Body of pancreas (tissue), 4 donors: ENCODE measurements at regions not wholly inside any gene's neighbourhood (a gene's known extent, or its start where the extent isn't known, plus 50 kb on each side); places are given as distances from the start of the nearest gene placed in this dataset.

Experiments used
- ATAC-seq: fragments of 150-250 bp; one replicate; pipeline ENCODE4 v1.9.1; 2016
- DNase-seq, 4 donors: peaks; one replicate each; pipeline ENCODE4 v3.0.0-alpha.2; 2019
- H3K27ac ChIP-seq, 4 donors: fragments of 200-600 bp; sonication (generic); 1 replicate in 3 of 4; 2 replicates in 1 of 4; pipeline versions ENCODE4 v1.5.1 to v1.6.1; 2016 to 2019; ENCODE audit warnings: mild to moderate bottlenecking in 1 of 4, mixed read lengths in 1 of 4, moderate library complexity in 1 of 4
- H3K27me3 ChIP-seq, 2 donors: fragments of 200-600 bp; sonication (generic); one replicate each; pipeline ENCODE4 v1.6.0; 2016; ENCODE audit warnings: mild to moderate bottlenecking in 1 of 2
- H3K36me3 ChIP-seq, 2 donors: fragments of 200-600 bp; sonication (generic); replicated peaks in 1 of 2; 2 replicates each; pipeline ENCODE4 v1.5.1; 2016; ENCODE audit warnings: low read depth in 2 of 2; ENCODE audit not compliant: insufficient read depth in 1 of 2
- H3K4me1 ChIP-seq: fragments of 200-600 bp; sonication (generic); one replicate; pipeline ENCODE4 v1.6.0; 2016
- H3K4me3 ChIP-seq, 2 donors: fragments of 200-600 bp; sonication (generic); 1 replicate in 1 of 2; 2 replicates in 1 of 2; pipeline ENCODE4 v1.5.1; 2016 to 2019
- H3K9me3 ChIP-seq, 3 donors: fragments of 200-600 bp; sonication (generic); 1 replicate in 2 of 3; 2 replicates in 1 of 3; pipeline ENCODE4 v1.5.1; 2016
- CTCF ChIP-seq, 7 experiments: fragments of 450-650 bp in 4 of 7; fragments of 200-600 bp in 3 of 7; sonication (generic) in 3 of 7; IDR thresholded peaks; one replicate each; pipeline ENCODE4 v1.5.1; 2016 to 2019; ENCODE audit warnings: antibody characterized with exemption in 7 of 7
- POLR2A ChIP-seq, 3 donors: fragments of 450-650 bp; IDR thresholded peaks; one replicate each; pipeline ENCODE4 v1.6.1; 2016; ENCODE audit warnings: antibody characterized with exemption in 3 of 3, mild to moderate bottlenecking in 2 of 3
- WGBS, 2 donors: methylation state at CpG; one replicate each; pipeline ENCODE4 v1.1.5; 2017; 5-methylcytosine and 5-hydroxymethylcytosine counted together
- intact Hi-C: fragments of 100-400 bp; cut with DNase I; formaldehyde crosslinking; loops from one replicate; pipeline ENCODE4 v1.15.1; 2023

DNA sequence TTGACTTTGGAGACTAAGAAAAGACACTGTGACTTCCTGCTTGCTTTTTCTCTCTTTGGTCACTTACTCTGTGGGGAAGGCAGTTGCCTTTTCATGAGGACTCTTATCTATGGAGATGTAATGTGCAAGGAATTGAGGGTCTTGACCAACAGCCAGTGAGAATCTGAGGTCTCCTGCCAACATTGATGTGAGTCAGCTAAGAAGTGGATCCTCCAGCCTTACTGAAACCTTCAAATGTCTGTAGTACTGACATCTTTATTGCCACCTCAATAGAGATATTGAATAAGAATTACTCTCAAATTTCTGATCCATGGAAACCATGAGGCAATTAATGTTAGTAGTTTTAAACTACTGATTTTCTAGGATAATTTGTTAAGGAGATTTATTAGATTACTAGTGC, 598.4 kb downstream of the ADGRL2 start:
- H3K4me1 ChIP-seq: no peaks in the 10 kb centered on the region
- H3K36me3 ChIP-seq: no peaks in the 10 kb centered on the region
- no peaks in the 10 kb centered on the region for H3K9me3 ChIP-seq
- intact Hi-C loops: no loop called here
- DNase-seq (no peak), ATAC-seq (no peak)
- TF ChIP-seq POLR2A (IDR thresholded peaks at IDR 0.05): no peak
- TF ChIP-seq CTCF (IDR thresholded peaks at IDR 0.05): no peak
- no peaks in the 10 kb centered on the region for H3K27me3 ChIP-seq
- no peak overlapping the region for H3K27ac ChIP-seq
- H3K4me3 ChIP-seq: no peak overlapping the region

- no peaks in the 10 kb centered on the region for H3K4me1 ChIP-seq
- no peak for ATAC-seq
- TF ChIP-seq CTCF (IDR thresholded peaks at IDR 0.05) (no peak), POLR2A (IDR thresholded peaks at IDR 0.05) (no peak)
- H3K9me3 ChIP-seq: no peaks in the 10 kb centered on the region
- intact Hi-C loops: no loop called here
- DNase-seq: no peak
- H3K27me3 ChIP-seq: no peaks in the 10 kb centered on the region
- H3K4me3 ChIP-seq: no peak overlapping the region
- no peak overlapping the region for H3K27ac ChIP-seq
- H3K36me3 ChIP-seq: no peaks in the 10 kb centered on the region
Observed at GRCh38 chr1:82398357-82398756, 597.6 kb downstream of the ADGRL2 start.

- no peak for DNase-seq
- H3K27ac ChIP-seq: no peak overlapping the region
- no peaks in the 10 kb centered on the region for H3K36me3 ChIP-seq
- no peaks in the 10 kb centered on the region for H3K4me1 ChIP-seq
- intact Hi-C loops: no loop called here
- H3K27me3 ChIP-seq: no peaks in the 10 kb centered on the region
- H3K4me3 ChIP-seq: no peak overlapping the region
- no peak for TF ChIP-seq POLR2A (IDR thresholded peaks at IDR 0.05)
- no peak for TF ChIP-seq CTCF (IDR thresholded peaks at IDR 0.05)
- no peak for ATAC-seq
- no peaks in the 10 kb centered on the region for H3K9me3 ChIP-seq
- 54 to 71% methylated on average over 4 of the region's 4 CpGs for WGBS, 2 donors
Observed at GRCh38 chr1:82395440-82395839, 594.7 kb downstream of the ADGRL2 start.

GRCh38 chr1:82392946-82393345, 592.2 kb downstream of the ADGRL2 start:
- WGBS, 2 donors: 87 to 91% methylated on average over 1 of the region's 1 CpG
- ATAC-seq: no peak

More at GRCh38 chr1:82392946-82393345, 592.2 kb downstream of the ADGRL2 start:
- Histone ChIP-seq H3K9me3 (no peaks in the 10 kb centered on the region), H3K27me3 (no peaks in the 10 kb centered on the region), H3K4me1 (no peaks in the 10 kb centered on the region), H3K4me3 (no peak overlapping the region), H3K27ac (no peak overlapping the region), H3K36me3 (no peaks in the 10 kb centered on the region)
- intact Hi-C loops: no loop called here
- no peak for DNase-seq
- no peak for TF ChIP-seq POLR2A (IDR thresholded peaks at IDR 0.05)
- TF ChIP-seq CTCF (IDR thresholded peaks at IDR 0.05): no peak
